HG03103 (cell line): ENCODE measurements at regions not wholly inside any gene's neighbourhood (a gene's known extent, or its start where the extent isn't known, plus 50 kb on each side); places are given as distances from the start of the nearest gene placed in this dataset.

ENCODE experiments used
- ATAC-seq: cut with Tn5 transposase; IDR thresholded peaks from one replicate; pipeline ENCODE4 v1.9.1; 2021; ENCODE audit warnings: low read depth; ENCODE audit not compliant: unreplicated experiment

GRCh38 chrY:8388512-8388911, 948.8 kb upstream of the TSPY4 start:
- ATAC-seq: no peak

DNA sequence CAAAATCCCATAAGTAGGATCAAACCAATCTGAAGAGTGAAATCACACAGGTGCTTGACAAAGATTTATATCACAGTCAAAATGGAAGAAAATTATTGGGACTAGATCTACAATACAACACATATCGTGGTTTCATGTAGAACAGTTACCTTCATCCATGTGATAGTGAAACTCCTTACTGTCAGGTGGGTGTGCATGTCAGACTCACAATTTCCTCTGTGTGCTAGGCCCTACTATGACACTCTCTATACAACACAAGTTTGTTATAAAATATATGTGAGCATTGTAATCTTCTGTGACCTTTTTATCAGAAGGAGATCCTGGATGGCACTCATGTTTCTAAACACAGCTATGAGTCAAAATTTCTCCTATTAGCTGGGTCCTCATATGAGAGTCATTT, 947.0 kb upstream of the TSPY4 start:
- ATAC-seq: no peak

GRCh38 chrY:8393246-8393645, 944.0 kb upstream of the TSPY4 start:
- no peak for ATAC-seq

DNA sequence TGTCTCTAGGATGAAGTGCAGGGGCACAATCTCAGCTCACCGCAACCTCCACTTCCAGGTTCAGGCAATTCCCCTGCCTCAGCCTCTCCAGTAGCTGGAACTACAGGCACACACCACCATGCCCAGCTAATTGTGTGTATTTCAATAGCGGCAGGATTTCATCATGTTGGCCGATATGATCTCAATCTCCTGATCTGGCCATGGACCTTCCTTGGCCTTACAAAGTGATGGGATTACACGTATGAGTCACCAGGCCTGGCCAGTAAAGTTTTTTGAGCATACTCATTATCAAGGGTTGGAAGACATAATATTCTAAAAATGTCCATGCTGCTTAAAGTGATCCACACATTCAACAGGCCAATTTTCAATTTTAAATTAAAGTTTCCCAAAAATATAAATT, 914.4 kb upstream of the TSPY4 start:
- ATAC-seq: no peak

DNA sequence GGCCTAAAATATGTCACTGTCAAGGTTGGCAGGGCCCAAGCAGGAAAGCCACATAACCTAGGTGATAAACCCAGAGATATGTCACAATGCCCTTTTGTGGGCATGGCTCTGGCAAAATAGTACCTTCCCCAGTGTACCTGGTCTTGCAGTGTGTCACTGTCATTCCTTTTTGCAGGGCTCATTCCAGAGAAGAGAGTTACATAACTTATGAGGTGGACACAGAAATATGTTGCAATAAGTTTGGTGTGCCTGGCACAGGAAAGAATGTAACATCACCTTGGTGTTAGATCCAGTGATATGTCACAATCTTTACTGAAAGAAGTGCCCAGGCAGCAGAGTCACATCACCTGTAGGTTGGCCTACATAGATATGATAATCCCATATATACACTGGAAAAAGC, 910.8 kb upstream of the TSPY4 start:
- ATAC-seq: no peak

- ATAC-seq: no peak
Observed at GRCh38 chrY:8437510-8437909, 899.8 kb upstream of the TSPY4 start.

- ATAC-seq: no peak
Observed at GRCh38 chrY:8442097-8442496, 895.2 kb upstream of the TSPY4 start.

GRCh38 chrY:8452963-8453362, 884.3 kb upstream of the TSPY4 start:
- ATAC-seq: no peak

- ATAC-seq: no peak
Observed at GRCh38 chrY:8466813-8467212, 870.5 kb upstream of the TSPY4 start.

- ATAC-seq: no peak
Observed at GRCh38 chrY:8470249-8470648, 867.0 kb upstream of the TSPY4 start.

- ATAC-seq: no peak
Observed at GRCh38 chrY:8479141-8479540, 858.1 kb upstream of the TSPY4 start.

GRCh38 chrY:8488955-8489354, 848.3 kb upstream of the TSPY4 start:
- ATAC-seq: no peak

DNA sequence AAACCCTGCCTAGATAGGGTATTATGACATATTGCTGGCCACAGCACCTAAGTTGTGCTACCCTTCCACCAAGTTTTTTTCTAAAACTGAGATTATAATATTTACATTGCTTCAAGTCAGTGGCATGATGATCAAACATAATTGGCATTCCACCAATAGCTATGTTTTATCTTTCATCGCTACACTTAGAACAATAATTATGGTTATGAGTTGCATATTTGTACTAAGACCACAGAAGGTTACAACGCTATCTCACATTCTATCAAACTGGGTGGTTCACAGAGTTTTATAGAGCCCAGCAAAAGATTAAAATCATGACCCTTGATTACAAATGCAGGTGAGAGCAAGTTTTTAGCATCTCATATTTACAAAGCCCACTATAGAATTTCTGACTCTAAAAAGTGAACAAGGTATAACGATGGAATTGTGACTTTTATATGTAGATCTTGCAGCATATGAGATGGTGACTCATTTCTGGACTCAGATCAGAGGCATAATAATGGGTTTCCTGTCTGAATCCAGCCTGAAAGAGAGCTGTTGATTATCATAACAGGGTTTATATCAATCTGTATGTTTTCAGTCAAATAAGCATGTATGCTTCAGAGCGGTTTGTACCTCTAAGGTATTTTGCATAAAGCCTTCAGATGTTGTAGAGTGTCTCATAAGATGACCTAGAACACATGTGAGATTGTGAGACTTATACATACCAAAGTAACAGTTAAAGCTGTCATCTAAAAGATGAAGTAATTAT, 847.2 kb upstream of the TSPY4 start:
- no peak for ATAC-seq

- no peak for ATAC-seq
Observed at GRCh38 chrY:8494396-8494795, 842.9 kb upstream of the TSPY4 start.

- ATAC-seq: no peak
Observed at GRCh38 chrY:8495243-8495642, 842.0 kb upstream of the TSPY4 start.

- ATAC-seq: no peak
Observed at GRCh38 chrY:8500888-8501287, 836.4 kb upstream of the TSPY4 start.

GRCh38 chrY:8533468-8533867, 803.8 kb upstream of the TSPY4 start:
- ATAC-seq: no peak

DNA sequence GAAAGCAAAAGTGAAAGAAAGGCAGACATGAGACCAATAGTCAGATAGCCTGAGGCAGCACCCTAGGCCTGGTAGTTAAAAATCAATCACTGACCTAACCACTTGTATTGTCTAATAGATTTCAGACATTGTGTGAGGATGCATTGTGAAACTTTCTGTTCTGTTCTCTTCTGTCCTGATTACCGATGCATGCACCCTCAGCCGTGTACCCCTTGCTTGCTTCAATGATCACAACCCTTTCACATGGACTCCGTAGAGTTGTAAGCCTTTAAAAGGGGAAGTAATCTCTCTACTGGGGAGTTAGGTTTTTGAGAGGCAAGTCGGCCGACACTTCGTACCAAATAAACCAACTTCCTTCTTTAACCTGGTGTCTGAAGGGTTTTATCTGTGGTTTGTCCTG, 801.6 kb upstream of the TSPY4 start:
- ATAC-seq: peak; percentile 94

DNA sequence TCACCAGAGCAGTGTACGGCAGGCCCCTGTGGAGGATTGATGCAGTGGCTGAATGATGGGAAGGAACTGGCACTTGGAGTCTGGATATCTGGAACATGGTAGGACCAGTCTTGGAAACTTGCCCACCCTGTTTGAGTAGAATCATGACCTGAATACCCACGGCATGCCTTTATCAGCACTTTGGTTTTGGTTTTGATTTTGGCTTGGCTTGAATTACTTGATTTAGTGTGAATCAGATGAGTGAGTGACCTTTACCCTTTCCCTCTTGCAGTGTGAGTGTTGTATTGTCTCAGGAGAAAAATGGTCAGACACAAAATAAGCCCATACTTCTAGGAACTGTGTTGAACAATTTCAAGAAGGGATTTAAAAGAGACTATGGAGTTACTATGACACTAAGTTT, 801.0 kb upstream of the TSPY4 start:
- no peak for ATAC-seq

- no peak for ATAC-seq
Observed at GRCh38 chrY:8541306-8541705, 796.0 kb upstream of the TSPY4 start.

- no peak for ATAC-seq
Observed at GRCh38 chrY:8544715-8545114, 792.5 kb upstream of the TSPY4 start.

DNA sequence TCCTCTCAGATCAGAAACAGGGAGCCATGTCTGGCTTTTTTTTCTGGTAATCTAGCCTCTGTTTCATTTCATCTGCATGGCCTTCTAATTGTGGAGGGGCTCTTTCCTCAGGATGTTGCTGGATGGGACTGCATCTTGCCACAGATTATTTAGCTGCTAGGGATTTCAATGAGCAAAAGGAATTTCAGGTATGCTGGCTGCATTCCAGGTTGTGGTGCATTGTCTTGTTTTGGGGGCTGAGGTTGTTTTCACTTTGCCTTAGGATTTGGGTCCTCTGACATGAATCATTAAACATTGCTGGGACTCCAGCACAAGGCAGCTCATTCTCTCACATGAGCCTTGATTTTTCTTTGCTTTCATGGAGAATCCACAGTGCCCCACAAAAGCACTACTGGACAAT, 789.3 kb upstream of the TSPY4 start:
- ATAC-seq: no peak

GRCh38 chrY:8551323-8551722, 785.9 kb upstream of the TSPY4 start:
- no peak for ATAC-seq
